HEK293 (cell line): ENCODE measurements at regions not wholly inside any gene's neighbourhood (a gene's known extent, or its start where the extent isn't known, plus 50 kb on each side); places are given as distances from the start of the nearest gene placed in this dataset.

ENCODE experiments used
- CTCF ChIA-PET: fragments of 350-600 bp; formaldehyde crosslinking; extraction: SDS; loops from one replicate; lab custom pipeline; 2021; ENCODE audit warnings: antibody characterized with exemption; lab: Yijun Ruan, JAX
- POLR2A ChIA-PET: fragments of 300-600 bp; formaldehyde crosslinking; extraction: SDS; loops from one replicate; lab custom pipeline; 2020; ENCODE audit warnings: antibody characterized with exemption, inconsistent platforms; lab: Yijun Ruan, JAX
- H3K27ac ChIP-seq: fragments of 200-500 bp; sonication (Bioruptor generic); 2 replicates; pipeline ENCODE4 v1.5.1; 2014; ENCODE audit warnings: low read depth, low read length, control low read depth, inconsistent platforms; ENCODE audit errors: extremely low read depth
- H3K36me3 ChIP-seq, 2 experiments: fragments of 200-500 bp in 1 of 2; sonication (Bioruptor generic) in 1 of 2; 1 replicate in 1 of 2; 2 replicates in 1 of 2; pipeline ENCODE4 v1.5.1; 2014 to 2017; ENCODE audit warnings: inconsistent platforms in 2 of 2, low read length in 2 of 2; ENCODE audit not compliant: control insufficient read depth in 2 of 2, insufficient read depth in 1 of 2
- H3K4me1 ChIP-seq: fragments of 200-500 bp; sonication (Bioruptor generic); 2 replicates; pipeline ENCODE4 v1.5.1; 2014; ENCODE audit warnings: mild to moderate bottlenecking, low read length, inconsistent platforms; ENCODE audit not compliant: control insufficient read depth, insufficient read depth
- H3K4me3 ChIP-seq: 2 replicates; pipeline ENCODE4 v1.5.1; 2011; ENCODE audit warnings: low read depth, mild to moderate bottlenecking, control low read depth, low read length, moderate library complexity
- H3K9me3 ChIP-seq: fragments of 200-500 bp; sonication (Bioruptor generic); 2 replicates; pipeline ENCODE4 v1.5.1; 2014; ENCODE audit warnings: low read depth, low read length, inconsistent platforms; ENCODE audit not compliant: control insufficient read depth, insufficient read depth
- EGR2 ChIP-seq: fragments of 450-650 bp; formaldehyde crosslinking; IDR thresholded peaks from 2 replicates; pipeline ENCODE4 v1.5.1; 2016; ENCODE audit warnings: low read depth, missing biosample characterization, missing genetic modification characterization
- FEZF1 ChIP-seq: fragments of 450-650 bp; formaldehyde crosslinking; IDR thresholded peaks from 2 replicates; pipeline ENCODE4 v1.5.1; 2016; ENCODE audit warnings: missing biosample characterization, missing genetic modification characterization
- GFI1B ChIP-seq: fragments of 450-650 bp; formaldehyde crosslinking; IDR thresholded peaks from 2 replicates; pipeline ENCODE4 v1.5.1; 2016; ENCODE audit warnings: missing biosample characterization, missing genetic modification characterization
- INSM2 ChIP-seq: fragments of 450-650 bp; formaldehyde crosslinking; IDR thresholded peaks from 2 replicates; pipeline ENCODE4 v1.5.1; 2016; ENCODE audit warnings: missing biosample characterization, missing genetic modification characterization
- KLF1 ChIP-seq: fragments of 450-650 bp; formaldehyde crosslinking; IDR thresholded peaks from 2 replicates; pipeline ENCODE4 v1.5.1; 2016; ENCODE audit warnings: missing biosample characterization, missing genetic modification characterization
- OVOL3 ChIP-seq: fragments of 450-650 bp; formaldehyde crosslinking; IDR thresholded peaks from 2 replicates; pipeline ENCODE4 v1.5.1; 2016; ENCODE audit warnings: missing biosample characterization, missing genetic modification characterization
- PRDM10 ChIP-seq: fragments of 450-650 bp; formaldehyde crosslinking; IDR thresholded peaks from 2 replicates; pipeline ENCODE4 v1.5.1; 2016; ENCODE audit warnings: missing biosample characterization, missing genetic modification characterization
- SETDB1 ChIP-seq: IDR thresholded peaks from one replicate; pipeline ENCODE4 v1.6.1; 2017; ENCODE audit warnings: mild to moderate bottlenecking, low read length, moderate library complexity, mixed read lengths; ENCODE audit not compliant: insufficient read length
- TRIM28 ChIP-seq: IDR thresholded peaks from 2 replicates; pipeline ENCODE4 v1.6.1; 2011; ENCODE audit warnings: low read length, control low read depth, borderline replicate concordance
- ZBTB7A ChIP-seq: fragments of 450-650 bp; formaldehyde crosslinking; IDR thresholded peaks from 2 replicates; pipeline ENCODE4 v1.5.1; 2016; ENCODE audit warnings: low read depth, missing biosample characterization, missing genetic modification characterization
- ZIC2 ChIP-seq: fragments of 450-650 bp; formaldehyde crosslinking; IDR thresholded peaks from 2 replicates; pipeline ENCODE4 v1.5.1; 2016; ENCODE audit warnings: missing biosample characterization, missing genetic modification characterization
- ZNF133 ChIP-seq: fragments of 450-650 bp; formaldehyde crosslinking; IDR thresholded peaks from 2 replicates; pipeline ENCODE4 v1.5.1; 2016; ENCODE audit warnings: missing biosample characterization, missing genetic modification characterization
- ZNF140 ChIP-seq: fragments of 450-650 bp; formaldehyde crosslinking; IDR thresholded peaks from 2 replicates; pipeline ENCODE4 v1.5.1; 2016; ENCODE audit warnings: missing biosample characterization, missing genetic modification characterization
- ZNF223 ChIP-seq: fragments of 450-650 bp; formaldehyde crosslinking; IDR thresholded peaks from 2 replicates; pipeline ENCODE4 v1.5.1; 2016; ENCODE audit warnings: missing biosample characterization, missing genetic modification characterization
- ZNF335 ChIP-seq: fragments of 450-650 bp; formaldehyde crosslinking; conservative IDR thresholded peaks from 2 replicates; pipeline ENCODE4 v1.5.1; 2016; ENCODE audit warnings: missing biosample characterization, missing genetic modification characterization
- ZNF391 ChIP-seq: fragments of 450-650 bp; formaldehyde crosslinking; IDR thresholded peaks from 2 replicates; pipeline ENCODE4 v1.5.1; 2016; ENCODE audit warnings: low read depth, missing biosample characterization, missing genetic modification characterization, borderline replicate concordance
- ZNF473 ChIP-seq: fragments of 450-650 bp; formaldehyde crosslinking; IDR thresholded peaks from 2 replicates; pipeline ENCODE4 v1.5.1; 2017; ENCODE audit warnings: missing biosample characterization, missing genetic modification characterization
- ZNF510 ChIP-seq: fragments of 450-650 bp; formaldehyde crosslinking; IDR thresholded peaks from 2 replicates; pipeline ENCODE4 v1.5.1; 2018; ENCODE audit warnings: mild to moderate bottlenecking, missing genetic modification characterization, missing biosample characterization; ENCODE audit not compliant: insufficient replicate concordance
- ZNF530 ChIP-seq: fragments of 450-650 bp; formaldehyde crosslinking; IDR thresholded peaks from 2 replicates; pipeline ENCODE4 v1.5.1; 2016; ENCODE audit warnings: low read depth, missing biosample characterization, missing genetic modification characterization
- ZNF544 ChIP-seq: fragments of 450-650 bp; formaldehyde crosslinking; IDR thresholded peaks from 2 replicates; pipeline ENCODE4 v1.5.0; 2017; ENCODE audit warnings: missing biosample characterization, missing genetic modification characterization
- ZNF561 ChIP-seq: fragments of 450-650 bp; IDR thresholded peaks from 2 replicates; pipeline ENCODE4 v1.5.1; 2018; ENCODE audit warnings: missing biosample characterization, missing genetic modification characterization, borderline replicate concordance
- ZNF610 ChIP-seq: fragments of 450-650 bp; formaldehyde crosslinking; IDR thresholded peaks from 2 replicates; pipeline ENCODE4 v1.5.1; 2016; ENCODE audit warnings: missing biosample characterization, missing genetic modification characterization, borderline replicate concordance
- ZNF792 ChIP-seq: fragments of 450-650 bp; formaldehyde crosslinking; IDR thresholded peaks from 2 replicates; pipeline ENCODE4 v1.5.1; 2016; ENCODE audit warnings: missing biosample characterization, missing genetic modification characterization
- ZNF830 ChIP-seq: fragments of 450-650 bp; IDR thresholded peaks from 2 replicates; pipeline ENCODE4 v1.5.0; 2018; ENCODE audit warnings: missing biosample characterization, missing genetic modification characterization, low read depth, mild to moderate bottlenecking, moderate library complexity
- ZNF843 ChIP-seq: fragments of 450-650 bp; formaldehyde crosslinking; IDR thresholded peaks from 2 replicates; pipeline ENCODE4 v1.5.1; 2016; ENCODE audit warnings: missing biosample characterization, missing genetic modification characterization
- ZSCAN4 ChIP-seq: fragments of 450-650 bp; formaldehyde crosslinking; IDR thresholded peaks from 2 replicates; pipeline ENCODE4 v1.5.1; 2017; ENCODE audit warnings: missing biosample characterization, missing genetic modification characterization

DNA sequence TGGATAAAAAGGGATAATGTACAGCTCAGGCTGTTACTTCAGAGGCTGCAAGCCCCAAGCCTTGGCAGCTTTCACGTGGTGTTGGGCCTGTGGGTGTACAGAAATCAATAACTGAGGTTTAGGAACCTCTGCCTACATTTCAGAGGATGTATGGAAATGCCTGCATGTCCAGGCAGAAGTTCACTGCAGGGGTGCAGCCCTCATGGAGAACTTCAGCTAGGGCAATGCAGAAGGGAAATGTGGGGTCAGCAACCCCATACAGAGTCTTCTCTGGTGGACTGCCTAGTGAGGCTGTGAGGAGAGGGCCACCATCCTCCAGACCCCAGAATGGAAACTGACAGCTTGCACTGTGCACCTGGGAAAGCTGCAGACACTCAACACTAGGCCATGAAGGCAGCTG is 1350.3 kb downstream of the ROBO2 start:
- Histone ChIP-seq H3K36me3 (no peaks in the 10 kb centered on the region), H3K4me3 (no peak overlapping the region), H3K9me3 (no peaks in the 10 kb centered on the region), H3K4me1 (no peaks in the 10 kb centered on the region), H3K27ac (no peak overlapping the region)
- ChIA-PET POLR2A (no interaction called here), CTCF (no interaction called here)
- TF ChIP-seq TRIM28 (peak; percentile 90; the same call in 1 of the 2 replicates), SETDB1 (peak; percentile 71), ZBTB7A (tag by site-specific recombination) (no peak)

GRCh38 chr3:78398401-78398800 is 1358.5 kb downstream of the ROBO2 start:
- Histone ChIP-seq H3K4me1 (no peaks in the 10 kb centered on the region), H3K27ac (no peak overlapping the region), H3K4me3 (no peak overlapping the region), H3K36me3 (no peaks in the 10 kb centered on the region), H3K9me3 (no peaks in the 10 kb centered on the region)
- CTCF ChIA-PET = no interaction called here
- no peak for TF ChIP-seq ZNF133 (tag by site-specific recombination)
- no peak for TF ChIP-seq ZNF530
- TF ChIP-seq INSM2 (tag by site-specific recombination) = no peak
- TF ChIP-seq KLF1 (tag by site-specific recombination) = no peak
- no peak for TF ChIP-seq ZIC2 (tag by site-specific recombination)
- TF ChIP-seq EGR2 (tag by site-specific recombination) = no peak
- TF ChIP-seq ZNF510 = no peak
- no peak for TF ChIP-seq ZNF792 (tag by site-specific recombination)
- TF ChIP-seq ZNF544 (tag by site-specific recombination) = no peak
- TF ChIP-seq ZNF140 (tag by site-specific recombination) = no peak
- TF ChIP-seq PRDM10 (tag by site-specific recombination) = no peak
- no peak for TF ChIP-seq ZNF830 (tag by site-specific recombination)
- no peak for TF ChIP-seq ZNF335 (tag by site-specific recombination)
- POLR2A ChIA-PET = no interaction called here

- H3K36me3 ChIP-seq = no peaks in the 10 kb centered on the region
- H3K27ac ChIP-seq = no peak overlapping the region
- ChIA-PET POLR2A (no interaction called here), CTCF (no interaction called here)
- TF ChIP-seq ZNF610 (tag by site-specific recombination) (no peak), ZSCAN4 (tag by site-specific recombination) (no peak), GFI1B (no peak), ZNF561 (tag by site-specific recombination) (no peak), FEZF1 (no peak), ZNF473 (tag by site-specific recombination) (no peak), OVOL3 (tag by site-specific recombination) (no peak), ZNF223 (no peak), ZNF391 (tag by site-specific recombination) (no peak), ZNF843 (no peak)
- no peaks in the 10 kb centered on the region for H3K9me3 ChIP-seq
- no peaks in the 10 kb centered on the region for H3K4me1 ChIP-seq
- H3K4me3 ChIP-seq = no peak overlapping the region
These were observed 1362.8 kb downstream of the ROBO2 start for GRCh38 chr3:78402720-78403119.
